GM23338 (cell line): ENCODE measurements at regions not wholly inside any gene's neighbourhood (a gene's known extent, or its start where the extent isn't known, plus 50 kb on each side); places are given as distances from the start of the nearest gene placed in this dataset.

Experiments used
- ATAC-seq: fragments of 200-7000 bp; cut with Tn5 transposase; 3 replicates; pipeline ENCODE4 v1.9.1; 2020
- DNase-seq: peaks from one replicate; pipeline ENCODE4 v3.0.0-alpha.2; 2015; ENCODE audit warnings: low spot score
- H2AFZ ChIP-seq: fragments of 200-600 bp; sonication (generic); 2 replicates; pipeline ENCODE4 v1.8.0; 2016; ENCODE audit warnings: antibody characterized with exemption, mild to moderate bottlenecking, moderate library complexity
- H3F3A ChIP-seq: fragments of 200-600 bp; sonication (generic); replicated peaks from 2 replicates; pipeline ENCODE4 v1.8.0; 2017; ENCODE audit warnings: antibody characterized with exemption, mixed run types, low read depth
- H3K27ac ChIP-seq: fragments of 200-600 bp; sonication (generic); 2 replicates; pipeline ENCODE4 v1.6.1; 2016; ENCODE audit warnings: low read depth
- H3K27me3 ChIP-seq: fragments of 200-600 bp; sonication (generic); 2 replicates; pipeline ENCODE4 v1.8.0; 2016; ENCODE audit warnings: mild to moderate bottlenecking, mixed run types, moderate library complexity; ENCODE audit not compliant: insufficient read depth
- H3K36me3 ChIP-seq: fragments of 200-600 bp; sonication (generic); 2 replicates; pipeline ENCODE4 v1.8.0; 2016; ENCODE audit warnings: mild to moderate bottlenecking; ENCODE audit not compliant: insufficient read depth
- H3K4me1 ChIP-seq: fragments of 200-600 bp; sonication (generic); 2 replicates; pipeline ENCODE4 v1.8.0; 2016; ENCODE audit warnings: mild to moderate bottlenecking, moderate library complexity; ENCODE audit not compliant: insufficient read depth
- H3K4me2 ChIP-seq: fragments of 200-600 bp; sonication (generic); 2 replicates; pipeline ENCODE4 v1.7.1; 2017; ENCODE audit warnings: mixed run types
- H3K4me3 ChIP-seq: fragments of 200-600 bp; sonication (generic); 2 replicates; pipeline ENCODE4 v1.6.1; 2016; ENCODE audit warnings: mixed run types
- H3K79me2 ChIP-seq: fragments of 200-600 bp; sonication (generic); replicated peaks from 2 replicates; pipeline ENCODE4 v1.8.0; 2017; ENCODE audit warnings: mild to moderate bottlenecking; ENCODE audit not compliant: insufficient read depth
- H3K9me2 ChIP-seq: fragments of 200-600 bp; sonication (generic); 2 replicates; pipeline ENCODE4 v1.8.0; 2017; ENCODE audit not compliant: insufficient read depth
- H4K20me1 ChIP-seq: fragments of 200-600 bp; sonication (generic); replicated peaks from 2 replicates; pipeline ENCODE4 v1.8.0; 2017; ENCODE audit warnings: mild to moderate bottlenecking; ENCODE audit not compliant: insufficient read depth
- H3K27ac Mint-ChIP-seq: 2 replicates; pipeline ENCODE4 v1.8.0; 2020; ENCODE audit warnings: inconsistent platforms, mild to moderate bottlenecking, moderate library complexity, mixed read lengths
- H3K27me3 Mint-ChIP-seq: 3 replicates; pipeline ENCODE4 v1.8.0; 2022; ENCODE audit warnings: low read depth, mild to moderate bottlenecking, moderate library complexity, mixed read lengths, inconsistent platforms; ENCODE audit not compliant: insufficient read depth, poor library complexity
- H3K36me3 Mint-ChIP-seq: 3 replicates; pipeline ENCODE4 v1.8.0; 2021; ENCODE audit warnings: low read depth, mild to moderate bottlenecking, inconsistent platforms, moderate library complexity, mixed read lengths
- H3K4me1 Mint-ChIP-seq: 3 replicates; pipeline ENCODE4 v1.8.0; 2020; ENCODE audit warnings: mild to moderate bottlenecking, inconsistent platforms, mixed read lengths
- H3K4me3 Mint-ChIP-seq: 3 replicates; pipeline ENCODE4 v1.8.0; 2021; ENCODE audit warnings: moderate library complexity, mild to moderate bottlenecking, inconsistent platforms, mixed read lengths
- H3K9me3 Mint-ChIP-seq: 3 replicates; pipeline ENCODE4 v1.8.0; 2020; ENCODE audit warnings: moderate library complexity, mild to moderate bottlenecking, inconsistent platforms, mixed read lengths
- CREB1 ChIP-seq: fragments of 250-450 bp; sonication (Bioruptor Pico); IDR thresholded peaks from 2 replicates; pipeline ENCODE4 v1.5.0; 2020; ENCODE audit warnings: low read depth, mild to moderate bottlenecking, moderate library complexity
- CTCF ChIP-seq, 2 experiments: fragments of 200-600 bp in 1 of 2; sonication (generic) in 1 of 2; conservative IDR thresholded peaks; 2 replicates each; pipeline versions ENCODE4 v1.5.1 to v1.6.1; 2016 to 2017; ENCODE audit warnings: antibody characterized with exemption in 2 of 2, low read depth in 2 of 2, mild to moderate bottlenecking in 2 of 2, moderate library complexity in 1 of 2
- ETS1 ChIP-seq: IDR thresholded peaks from 2 replicates; pipeline ENCODE4 v1.6.1; 2016; ENCODE audit warnings: antibody characterized with exemption
- EZH2 ChIP-seq: fragments of 200-600 bp; sonication (generic); IDR thresholded peaks from one replicate; pipeline ENCODE4 v1.8.0; 2017; ENCODE audit warnings: antibody characterized with exemption, mild to moderate bottlenecking, low read depth; ENCODE audit not compliant: unreplicated experiment
- EZH2phosphoT487 ChIP-seq: fragments of 200-600 bp; sonication (generic); IDR thresholded peaks from one replicate; pipeline ENCODE4 v1.8.1; 2018; ENCODE audit warnings: antibody characterized with exemption; ENCODE audit not compliant: unreplicated experiment
- JUNB ChIP-seq: IDR thresholded peaks from one replicate; pipeline ENCODE4 v1.6.1; 2016; ENCODE audit warnings: antibody characterized with exemption; ENCODE audit not compliant: unreplicated experiment
- NANOG ChIP-seq: IDR thresholded peaks from 2 replicates; pipeline ENCODE4 v1.6.1; 2016; ENCODE audit warnings: antibody characterized with exemption, borderline replicate concordance
- POLR2AphosphoS5 ChIP-seq: IDR thresholded peaks from 2 replicates; pipeline ENCODE4 v1.6.1; 2016; ENCODE audit warnings: antibody characterized with exemption, low read depth
- REST ChIP-seq: IDR thresholded peaks from one replicate; pipeline ENCODE4 v1.6.1; 2018; ENCODE audit warnings: antibody characterized with exemption; ENCODE audit not compliant: unreplicated experiment
- STAT1 ChIP-seq: IDR thresholded peaks from one replicate; pipeline ENCODE4 v1.6.1; 2016; ENCODE audit warnings: antibody characterized with exemption; ENCODE audit not compliant: unreplicated experiment
- ZNF114 ChIP-seq: fragments of 250-450 bp; sonication (Bioruptor Pico); IDR thresholded peaks from 2 replicates; pipeline ENCODE4 v1.5.0; 2020; ENCODE audit warnings: mild to moderate bottlenecking, moderate library complexity
- ZNF331 ChIP-seq: fragments of 250-450 bp; sonication (Bioruptor Pico); IDR thresholded peaks from 2 replicates; pipeline ENCODE4 v1.5.0; 2020; ENCODE audit warnings: low read depth, mild to moderate bottlenecking, moderate library complexity
- ZNF462 ChIP-seq: fragments of 250-450 bp; sonication (Bioruptor Pico); IDR thresholded peaks from 2 replicates; pipeline ENCODE4 v1.5.0; 2020; ENCODE audit warnings: mild to moderate bottlenecking, moderate library complexity

- TF ChIP-seq STAT1 (no peak), NANOG (no peak), EZH2phosphoT487 (no peak), POLR2AphosphoS5 (no peak), EZH2 (no peak)
Observed at GRCh38 chr13:86155756-86156155, 356.5 kb upstream of the SLITRK6 start (continued).

- H3K27ac ChIP-seq = no peak overlapping the region
- H3K4me1 ChIP-seq = no peaks in the 10 kb centered on the region
- no peak overlapping the region for H3K4me3 ChIP-seq
- H3K27ac Mint-ChIP-seq = no peak overlapping the region
- H3K27me3 Mint-ChIP-seq = no peaks in the 10 kb centered on the region
- H2AFZ ChIP-seq = no peak overlapping the region
- DNase-seq (no peak), ATAC-seq (no peak)
- H4K20me1 ChIP-seq = no peaks in the 10 kb centered on the region
- H3K79me2 ChIP-seq = no peaks in the 10 kb centered on the region
- no peaks in the 10 kb centered on the region for H3K4me1 Mint-ChIP-seq
- no peaks in the 10 kb centered on the region for H3K36me3 ChIP-seq
- H3K4me2 ChIP-seq = no peak overlapping the region
- no peaks in the 10 kb centered on the region for H3K27me3 ChIP-seq
- H3K9me3 Mint-ChIP-seq = no peaks in the 10 kb centered on the region
- no peaks in the 10 kb centered on the region for H3F3A ChIP-seq
- no peaks in the 10 kb centered on the region for H3K36me3 Mint-ChIP-seq
- no peak for TF ChIP-seq CREB1 (CRISPR knock-in tag)
- no peak for TF ChIP-seq CTCF (conservative IDR thresholded peaks at IDR 0.05; ENCODE audit: low read depth in 2 of 2)
- TF ChIP-seq EZH2phosphoT487 = no peak
- no peak for TF ChIP-seq ZNF462 (CRISPR knock-in tag)
- TF ChIP-seq JUNB = no peak
- TF ChIP-seq POLR2AphosphoS5 = no peak
- TF ChIP-seq ETS1 = no peak
- no peak for TF ChIP-seq REST
- TF ChIP-seq STAT1 = no peak
- no peak for TF ChIP-seq ZNF331
- no peak for TF ChIP-seq EZH2
- TF ChIP-seq NANOG = no peak
- no peak for TF ChIP-seq ZNF114 (CRISPR knock-in tag)
- no peaks in the 10 kb centered on the region for H3K9me2 ChIP-seq
- H3K4me3 Mint-ChIP-seq = no peak overlapping the region
Observed at GRCh38 chr13:86142080-86142479, 342.9 kb upstream of the SLITRK6 start.
